GM18870 (cell line): ENCODE measurements at regions not wholly inside any gene's neighbourhood (a gene's known extent, or its start where the extent isn't known, plus 50 kb on each side); places are given as distances from the start of the nearest gene placed in this dataset.
"Not testable (repeated sequence)": the region's sequence is repeated elsewhere in the genome, so short reads cannot be mapped to it uniquely, and the experiment has no call there.

Experiments
- ATAC-seq: cut with Tn5 transposase; IDR thresholded peaks from one replicate; pipeline ENCODE4 v1.9.1; 2021; ENCODE audit warnings: moderate library complexity; ENCODE audit not compliant: unreplicated experiment

- no peak for ATAC-seq
Observed at GRCh38 chr6:113356139-113356538, 501.0 kb upstream of the MARCKS start.

GRCh38 chr6:113357041-113357440, 500.1 kb upstream of the MARCKS start:
- no peak for ATAC-seq

GRCh38 chr6:113358063-113358583, 499.0 kb upstream of the MARCKS start:
- ATAC-seq = no peak

GRCh38 chr6:113359155-113360140, 497.7 kb upstream of the MARCKS start:
- ATAC-seq = no peak

- peak; percentile 52 for ATAC-seq
Observed at GRCh38 chr6:113361014-113361645, 496.0 kb upstream of the MARCKS start.

- no peak for ATAC-seq
Observed at GRCh38 chr6:113362301-113363047, 494.7 kb upstream of the MARCKS start.

- no peak for ATAC-seq
Observed at GRCh38 chr6:113363048-113363798, 493.9 kb upstream of the MARCKS start.

GRCh38 chr6:113363866-113364265, 493.3 kb upstream of the MARCKS start:
- ATAC-seq = no peak

- no peak for ATAC-seq
Observed at GRCh38 chr6:113364766-113365165, 492.4 kb upstream of the MARCKS start.

GRCh38 chr6:113365191-113365590, 492.0 kb upstream of the MARCKS start:
- no peak for ATAC-seq

GRCh38 chr6:113366505-113366904, 490.6 kb upstream of the MARCKS start:
- no peak for ATAC-seq

- no peak for ATAC-seq
Observed at GRCh38 chr6:113370508-113371502, 486.3 kb upstream of the MARCKS start.

- not testable (repeated sequence) for ATAC-seq
Observed at GRCh38 chr6:113375466-113375865, 481.7 kb upstream of the MARCKS start.

- ATAC-seq = no peak
Observed at GRCh38 chr6:113375950-113376846, 480.9 kb upstream of the MARCKS start.

- no peak for ATAC-seq
Observed at GRCh38 chr6:113376847-113377165, 480.3 kb upstream of the MARCKS start.

GRCh38 chr6:113377362-113377942, 479.7 kb upstream of the MARCKS start:
- peak; percentile 70 for ATAC-seq

GRCh38 chr6:113380591-113380990, 476.6 kb upstream of the MARCKS start:
- ATAC-seq = no peak

GRCh38 chr6:113381232-113381631, 475.9 kb upstream of the MARCKS start:
- ATAC-seq = peak; percentile 30
